NCI-H1105 treated with DMSO at 0.1 percent for 48 hours (cell line): ENCODE measurements at regions not wholly inside any gene's neighbourhood (a gene's known extent, or its start where the extent isn't known, plus 50 kb on each side); places are given as distances from the start of the nearest gene placed in this dataset.
"Not testable (repeated sequence)": the region's sequence is repeated elsewhere in the genome, so short reads cannot be mapped to it uniquely, and the experiment has no call there.

Source experiments
- DNase-seq: peaks from one replicate; lab custom pipeline; 2025; lab: John Stamatoyannopoulos, UW

DNA sequence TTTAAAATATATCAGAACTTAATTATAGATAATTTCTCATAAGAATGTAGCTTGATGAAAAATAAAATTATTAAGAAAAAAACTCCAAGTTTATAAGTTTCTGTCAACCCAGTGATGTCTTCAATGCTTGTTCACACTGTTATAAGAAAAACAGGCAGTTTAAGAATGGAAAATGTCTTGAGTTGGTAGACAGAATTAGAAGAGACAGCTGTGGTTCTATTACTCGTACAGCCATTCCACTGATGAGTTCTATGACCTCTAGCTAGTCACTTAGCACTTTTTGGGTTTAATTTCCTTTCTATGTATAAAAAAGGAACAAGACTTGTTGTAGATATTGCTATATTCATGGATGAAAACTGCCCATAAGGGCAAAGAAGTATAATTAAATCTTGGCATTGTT lies 1013.1 kb upstream of the ATXN8OS start:
- no peak for DNase-seq

DNA sequence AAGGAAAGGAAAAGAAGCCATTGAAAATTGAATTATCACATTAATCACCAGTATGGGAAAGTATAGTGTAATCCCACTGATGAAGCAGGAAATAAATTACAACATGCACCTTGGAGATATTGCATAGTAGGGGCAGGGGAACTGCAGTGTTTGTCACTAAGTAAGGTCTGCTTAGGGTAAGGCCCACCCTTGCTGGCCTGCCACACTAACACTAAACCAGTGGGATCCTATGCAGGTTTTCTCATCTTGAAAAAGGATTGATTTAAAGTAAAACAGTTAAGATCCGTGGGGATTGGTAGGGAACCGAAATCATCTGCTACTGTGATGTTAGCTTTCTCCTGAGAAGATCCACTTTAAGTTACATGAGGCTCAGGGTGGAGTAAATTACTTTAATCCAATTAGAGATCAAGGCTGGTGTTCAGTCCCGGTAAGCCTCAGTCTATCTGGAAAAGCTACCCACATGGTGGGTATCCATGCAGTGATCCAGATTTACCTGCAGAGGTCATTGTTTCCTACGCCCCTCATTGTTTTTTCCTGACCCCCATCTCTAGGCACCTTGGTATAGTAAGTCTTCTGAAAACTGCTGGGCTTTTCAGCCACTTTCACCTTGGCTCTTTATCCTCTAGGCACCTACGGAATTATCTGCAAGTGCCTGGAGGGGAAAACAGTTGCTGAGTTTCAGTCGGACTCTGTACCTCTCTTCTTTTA lies 1014.9 kb upstream of the ATXN8OS start:
- DNase-seq, result no peak

DNA sequence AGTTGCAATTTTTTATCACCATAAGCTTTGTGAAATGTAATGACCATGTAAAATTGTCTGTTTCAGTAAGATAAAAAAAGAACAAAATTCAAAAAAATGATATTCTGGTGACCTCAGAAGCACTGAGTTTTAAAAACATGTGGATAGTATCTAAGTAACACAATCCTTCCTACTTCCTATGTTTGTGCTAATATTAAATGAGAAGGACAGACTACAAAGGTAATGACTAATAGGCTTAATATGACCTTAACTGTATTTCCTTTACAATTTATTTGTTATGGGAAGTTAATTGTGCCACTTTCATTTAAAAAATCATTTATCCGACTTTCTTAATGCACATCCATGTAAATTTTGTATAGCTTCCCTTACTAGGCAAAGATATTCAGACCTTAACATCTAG lies 1030.4 kb upstream of the ATXN8OS start:
- DNase-seq, result no peak

DNA sequence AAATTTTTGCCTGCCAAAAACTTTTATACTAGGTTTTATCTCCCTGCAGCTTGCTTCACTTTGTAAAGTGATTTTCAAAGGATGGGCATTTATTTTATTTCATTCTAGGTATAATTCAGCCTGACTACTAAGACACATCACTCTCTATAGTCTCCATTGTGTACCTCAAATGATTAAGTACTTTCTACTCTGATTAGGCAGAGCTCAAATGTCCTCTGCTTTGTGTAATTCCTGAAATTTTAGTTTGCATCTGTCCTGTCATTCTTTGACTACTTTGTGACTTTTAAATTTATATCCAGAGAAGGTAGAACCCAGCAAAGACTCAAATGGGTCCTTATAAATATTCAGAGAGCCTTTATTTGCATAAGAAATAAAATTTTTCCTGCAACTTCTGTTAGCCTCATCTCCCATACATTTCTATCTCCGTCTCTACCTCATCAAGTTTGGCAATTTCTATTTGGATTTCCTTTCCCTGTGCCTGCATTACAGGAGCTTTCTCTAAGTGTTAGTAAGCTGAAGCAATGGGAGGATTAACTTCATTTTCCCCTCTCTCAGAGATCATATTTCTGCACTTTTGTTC lies 1038.0 kb upstream of the ATXN8OS start:
- DNase-seq, result no peak

DNA sequence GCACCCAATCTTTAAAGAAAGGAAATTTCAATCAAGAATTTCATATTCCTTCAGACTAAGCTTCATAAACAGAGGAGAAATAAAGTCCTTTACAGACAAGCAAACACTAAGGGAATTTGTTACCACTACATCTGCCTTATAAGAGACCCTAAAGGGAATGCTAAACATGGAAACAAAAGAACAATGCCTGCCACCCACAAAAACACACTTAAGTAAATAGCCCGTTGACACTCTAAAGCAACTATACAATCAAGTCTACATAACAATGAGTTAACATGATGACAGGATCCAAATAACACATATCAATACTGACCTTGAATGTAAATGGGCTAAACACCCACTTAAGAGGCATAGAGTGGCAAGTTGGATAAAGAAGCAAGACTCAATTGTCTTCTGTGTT lies 1056.9 kb upstream of the ATXN8OS start:
- DNase-seq, result no peak

DNA sequence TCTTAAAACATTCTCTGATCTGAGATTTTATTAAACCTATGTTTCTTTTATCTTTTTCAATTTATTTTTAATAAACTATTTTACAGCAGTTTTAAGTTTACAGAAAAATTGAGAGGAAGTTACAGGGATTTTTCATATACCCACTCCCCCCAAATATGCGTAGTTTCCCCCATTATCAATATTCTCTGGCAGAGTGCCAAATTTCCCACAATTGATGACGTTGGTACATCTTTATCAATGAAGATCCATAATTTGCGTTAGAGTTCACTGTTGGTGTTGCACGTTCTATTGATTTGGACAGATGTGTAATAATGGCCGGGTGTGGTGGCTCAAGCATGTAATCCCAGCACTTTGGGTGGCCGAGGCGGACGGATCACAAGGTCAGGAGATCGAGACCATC lies 1063.0 kb upstream of the ATXN8OS start:
- no peak for DNase-seq

DNA sequence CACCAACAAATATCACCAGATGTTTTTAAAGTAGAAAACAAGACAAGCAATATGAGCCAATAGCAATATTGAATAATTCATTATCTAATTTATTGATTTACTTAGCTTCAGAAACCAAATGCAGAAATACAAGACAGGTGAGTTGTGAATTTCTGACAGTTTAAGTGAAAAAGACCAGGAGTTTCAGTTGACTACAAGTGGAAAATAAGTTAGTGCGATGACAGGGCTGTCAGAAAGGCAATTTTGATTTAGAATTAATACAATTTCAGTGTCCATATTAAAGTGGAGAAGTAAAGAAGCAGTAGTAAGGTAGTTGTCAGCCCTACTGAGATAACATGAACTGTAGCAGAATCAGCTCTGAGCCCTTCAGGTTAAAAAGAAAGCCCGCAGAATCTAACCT lies 1066.7 kb upstream of the ATXN8OS start:
- no peak for DNase-seq

DNA sequence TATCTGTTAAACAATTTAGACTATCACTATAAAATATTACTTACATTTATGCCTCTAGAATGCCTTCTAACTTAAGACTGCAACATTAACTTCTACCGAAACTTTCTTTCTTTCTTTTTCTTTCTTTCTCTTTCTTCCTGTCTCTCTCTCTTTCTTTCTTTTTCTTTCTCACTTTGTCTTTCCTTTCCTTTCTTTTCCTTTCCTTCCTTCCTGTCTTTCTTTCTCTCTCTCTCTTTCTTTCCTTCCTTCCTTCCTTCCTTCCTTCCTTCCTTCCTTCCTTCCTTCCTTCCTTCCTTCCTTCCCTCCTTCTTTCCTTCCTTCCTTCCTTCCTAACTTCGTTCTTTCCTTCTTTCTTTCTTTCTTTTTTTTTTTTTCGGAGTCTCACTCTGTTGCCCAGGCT lies 1071.9 kb upstream of the ATXN8OS start:
- DNase-seq, result no peak

DNA sequence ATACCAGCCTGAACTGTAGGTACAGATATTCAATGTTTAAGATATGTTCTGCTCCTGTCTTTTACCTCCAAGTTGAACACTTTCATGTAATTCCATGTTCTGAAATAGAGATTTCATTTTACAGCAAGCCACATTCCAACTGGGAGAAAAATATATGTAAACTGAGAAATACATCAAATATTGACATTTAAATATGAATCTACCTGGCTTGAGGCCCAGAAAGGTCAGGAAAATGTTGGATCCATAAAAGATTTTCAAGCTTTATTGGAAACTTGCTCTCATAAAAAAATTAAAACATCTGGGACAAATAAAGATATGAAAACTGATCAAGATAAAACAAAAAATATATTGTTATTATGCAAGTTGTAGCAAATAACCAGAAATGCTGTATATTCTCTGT lies 1078.7 kb upstream of the ATXN8OS start:
- no peak for DNase-seq

DNA sequence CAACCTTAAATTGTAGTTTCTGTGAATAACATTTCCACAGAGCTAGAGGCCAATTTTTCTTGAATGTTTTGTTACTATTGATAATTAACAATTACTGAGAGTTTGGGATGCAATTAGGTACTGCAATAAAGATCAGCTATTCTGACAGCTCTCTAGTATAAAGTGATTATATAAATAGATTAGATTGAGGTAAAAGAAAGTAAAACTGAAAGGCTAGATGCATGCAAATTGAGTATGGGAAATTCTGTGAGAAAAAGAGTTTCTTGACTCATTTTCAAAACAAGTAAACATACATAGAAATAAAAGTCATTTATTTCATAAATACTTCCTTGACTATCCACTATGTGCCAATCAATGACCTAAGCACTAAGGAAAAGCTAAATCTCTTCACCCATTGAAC lies 1087.5 kb upstream of the ATXN8OS start:
- no peak for DNase-seq

DNA sequence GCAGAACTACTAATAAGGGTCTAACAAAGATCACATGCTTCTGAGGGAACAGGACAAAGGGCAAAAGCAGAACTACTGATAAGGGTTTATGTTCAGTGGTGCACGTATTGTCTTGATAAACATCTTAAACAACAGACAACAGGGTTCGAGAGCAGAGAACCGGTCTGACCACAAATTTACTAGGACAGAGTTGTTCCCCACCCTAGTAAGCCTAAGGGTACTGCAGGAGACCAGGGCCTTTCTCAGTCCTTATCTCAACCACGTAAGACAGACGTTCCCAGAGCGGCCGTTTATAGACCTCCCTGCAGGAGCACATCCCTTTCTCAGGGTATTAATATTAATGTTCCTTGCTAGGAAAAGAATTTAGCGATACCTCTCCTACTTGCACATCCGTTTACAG lies 1089.5 kb upstream of the ATXN8OS start:
- not testable (repeated sequence) for DNase-seq

DNA sequence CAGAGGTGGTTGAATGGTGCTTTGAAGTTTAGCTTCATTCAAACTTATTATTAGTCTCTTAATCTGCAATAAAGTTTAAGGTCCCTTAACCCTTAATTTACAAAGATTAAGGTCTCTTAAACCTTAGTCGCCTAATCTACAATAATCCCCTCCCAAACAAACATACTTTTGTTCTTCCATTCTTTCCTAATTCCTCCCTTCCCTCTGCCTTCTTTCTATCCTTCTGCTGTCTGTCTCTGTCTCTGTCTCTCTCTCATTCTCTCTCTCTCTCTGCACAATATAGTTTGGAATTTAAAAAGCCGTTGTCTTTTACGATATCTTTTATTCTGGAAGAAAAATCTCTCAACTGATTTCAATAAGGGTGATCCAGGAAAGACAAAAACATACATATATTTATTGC lies 1096.8 kb upstream of the ATXN8OS start:
- no peak for DNase-seq

DNA sequence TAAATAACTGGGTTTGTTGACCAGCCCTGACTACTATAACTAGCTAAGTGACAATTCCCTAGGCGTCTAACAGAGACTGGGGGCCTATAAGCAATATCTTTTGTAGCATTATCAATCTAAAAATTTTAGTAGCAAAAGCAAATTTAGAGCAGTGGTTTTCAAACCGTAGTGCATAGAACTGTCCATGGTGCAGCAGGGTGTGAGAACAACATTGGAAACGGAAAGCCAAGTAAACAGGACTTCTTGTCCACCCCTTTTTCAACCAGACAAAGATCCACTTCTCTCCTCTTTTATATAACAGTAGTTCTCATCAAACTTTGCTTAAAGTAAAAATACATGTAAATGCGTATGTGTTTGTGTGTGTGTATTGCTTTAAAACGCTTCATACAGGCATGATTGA lies 1099.1 kb upstream of the ATXN8OS start:
- DNase-seq, result no peak

DNA sequence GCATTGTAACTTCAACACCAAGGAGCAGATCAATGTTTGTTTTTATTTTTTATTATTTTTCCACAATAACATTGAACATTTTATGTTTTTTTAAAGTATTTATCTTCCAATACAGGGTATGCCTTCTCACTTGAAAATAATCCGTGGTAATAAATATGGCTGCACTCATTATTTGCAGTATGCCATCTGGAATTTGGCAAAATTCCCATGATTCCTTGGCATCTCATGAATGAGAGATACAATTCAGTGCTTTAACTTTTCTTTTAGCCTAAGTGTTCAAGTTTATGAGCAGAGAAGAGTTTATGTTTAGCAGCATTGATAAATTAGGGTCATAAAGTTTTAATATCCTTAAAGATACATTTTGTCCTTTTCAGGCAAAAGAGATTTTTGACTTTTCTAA lies 1109.6 kb upstream of the ATXN8OS start:
- no peak for DNase-seq

DNA sequence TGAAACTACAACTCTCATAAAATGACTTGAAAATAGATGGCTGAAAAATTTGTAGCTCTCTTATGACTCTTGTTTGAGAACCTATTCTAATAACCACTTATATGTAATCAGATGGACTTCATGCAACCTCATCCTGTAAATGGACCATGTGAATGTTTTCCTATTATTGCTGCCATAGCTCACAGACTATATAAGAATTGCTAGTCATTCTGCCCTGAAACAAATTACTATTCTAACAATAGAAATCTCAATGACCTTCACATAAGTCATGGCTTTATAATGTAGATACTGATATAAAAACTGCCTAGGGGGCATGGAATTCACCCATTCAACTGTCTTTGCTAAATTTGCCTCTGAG lies 1111.0 kb upstream of the ATXN8OS start:
- DNase-seq, result no peak

DNA sequence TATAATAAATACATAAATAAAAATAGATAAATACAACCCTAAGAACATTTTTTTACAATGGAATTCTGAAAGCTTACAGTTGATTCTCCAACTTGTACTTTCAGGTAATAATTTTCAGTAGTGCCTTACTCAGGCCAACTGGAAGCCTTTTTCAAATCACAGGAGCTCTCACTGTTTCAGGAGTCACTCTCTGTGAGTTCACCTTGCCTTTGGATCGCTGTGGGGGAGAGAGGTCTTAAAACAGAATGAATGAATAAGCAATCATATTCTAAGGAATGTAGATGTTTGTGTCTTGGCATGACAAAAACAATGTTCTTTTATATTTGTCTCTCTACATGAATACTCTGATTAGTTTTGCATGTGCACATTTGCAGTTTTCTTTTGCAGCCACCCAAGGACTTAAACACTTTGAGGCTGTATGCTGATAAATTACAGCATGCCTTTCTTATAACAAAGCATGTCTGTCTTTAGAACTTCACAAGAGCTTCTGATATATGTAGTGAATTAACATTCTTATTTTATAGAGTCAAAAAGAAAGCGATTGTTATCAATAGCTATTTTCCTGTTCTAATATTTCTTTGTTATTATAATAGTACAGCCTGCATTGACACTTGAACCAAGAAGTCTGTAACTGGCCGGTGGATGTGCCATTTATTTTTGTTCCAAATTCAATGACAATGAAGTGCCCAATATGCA lies 1111.5 kb upstream of the ATXN8OS start:
- DNase-seq, result no peak

DNA sequence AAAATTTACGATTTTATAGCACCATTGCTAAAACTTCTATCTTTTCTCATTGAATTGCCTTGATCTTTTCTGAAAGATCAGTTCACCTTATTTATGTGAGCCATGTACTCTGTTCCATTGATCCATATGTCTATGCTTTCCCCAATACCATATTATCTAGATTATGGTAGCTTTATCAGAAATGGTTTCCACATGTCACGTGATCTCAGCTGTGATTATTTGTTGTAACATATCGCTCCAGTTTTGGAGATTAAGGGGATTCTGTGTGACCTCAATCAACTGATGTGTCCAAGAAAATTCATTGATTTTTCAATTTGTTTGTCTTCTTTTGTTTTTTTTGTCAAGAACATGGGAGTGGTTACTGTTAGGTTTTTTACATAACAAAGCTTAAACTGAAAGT lies 1114.5 kb upstream of the ATXN8OS start:
- DNase-seq, result no peak

DNA sequence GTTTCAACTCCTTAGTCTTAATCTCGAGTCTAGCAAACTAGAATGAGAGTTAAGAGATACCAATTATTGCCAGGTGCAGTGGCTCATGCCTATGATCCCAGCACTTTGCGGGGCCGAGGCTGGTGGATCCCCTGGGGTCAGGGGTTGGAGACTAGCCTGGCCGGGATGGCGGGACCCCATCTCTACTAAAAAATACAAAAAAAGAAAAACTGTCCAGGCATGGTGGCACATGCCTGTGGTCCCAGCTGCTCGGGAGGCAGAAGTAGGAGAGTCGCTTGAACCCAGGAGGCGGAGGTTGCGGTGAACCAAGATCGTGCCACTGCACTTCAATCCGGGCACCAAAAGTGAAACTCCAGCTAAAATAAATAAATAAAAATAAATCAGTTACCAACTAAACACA lies 1119.5 kb upstream of the ATXN8OS start:
- no peak for DNase-seq

DNA sequence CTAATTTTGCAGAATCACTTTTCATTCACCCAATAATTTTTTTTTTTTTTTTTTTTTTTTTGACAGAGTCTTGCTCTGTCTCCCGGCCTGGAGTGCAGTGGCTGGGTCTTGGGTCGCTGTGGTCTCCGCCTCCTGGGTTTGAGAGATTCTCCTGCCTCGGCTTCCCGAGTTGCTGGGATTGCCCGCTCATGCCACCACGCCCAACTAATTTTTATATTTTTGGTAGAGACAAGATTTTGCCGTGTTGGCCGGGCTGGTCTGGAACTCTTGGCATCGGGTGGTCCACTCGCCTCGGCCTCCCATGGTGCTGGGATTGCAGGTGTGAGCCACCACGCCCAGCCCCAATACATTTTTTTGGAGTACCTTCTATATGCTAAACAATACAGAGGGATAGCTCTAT lies 1120.0 kb upstream of the ATXN8OS start:
- no peak for DNase-seq

DNA sequence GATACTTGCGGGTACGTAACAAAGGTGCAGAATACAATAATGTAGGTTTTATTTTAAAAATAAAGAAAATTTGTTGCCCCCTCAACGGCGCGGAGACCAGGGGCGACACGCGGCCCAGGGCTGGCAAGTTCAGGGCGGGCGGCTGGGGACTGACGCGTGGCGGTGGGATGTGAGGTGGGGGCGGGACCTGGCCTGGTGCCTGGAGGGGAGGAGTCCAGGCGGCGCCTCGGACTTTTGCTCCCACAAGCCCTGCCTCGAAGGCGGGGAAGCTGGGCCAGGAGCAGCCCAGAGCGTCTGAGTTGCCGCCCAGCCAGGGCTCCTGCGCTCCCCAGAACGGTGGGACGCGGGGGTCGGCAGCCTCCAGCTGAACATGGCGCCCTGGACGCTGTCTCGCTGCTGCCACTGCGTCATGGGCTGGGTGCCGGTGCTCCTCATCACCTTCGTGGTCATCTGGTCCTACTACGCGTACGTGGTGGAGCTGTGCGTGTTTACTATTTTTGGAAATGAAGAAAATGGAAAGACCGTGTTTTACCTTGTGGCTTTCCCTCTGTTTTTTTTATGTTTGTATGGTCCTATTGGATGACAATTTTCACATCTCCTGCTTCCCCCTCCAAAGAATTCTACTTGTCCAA lies 1122.8 kb upstream of the ATXN8OS start:
- no peak for DNase-seq

DNA sequence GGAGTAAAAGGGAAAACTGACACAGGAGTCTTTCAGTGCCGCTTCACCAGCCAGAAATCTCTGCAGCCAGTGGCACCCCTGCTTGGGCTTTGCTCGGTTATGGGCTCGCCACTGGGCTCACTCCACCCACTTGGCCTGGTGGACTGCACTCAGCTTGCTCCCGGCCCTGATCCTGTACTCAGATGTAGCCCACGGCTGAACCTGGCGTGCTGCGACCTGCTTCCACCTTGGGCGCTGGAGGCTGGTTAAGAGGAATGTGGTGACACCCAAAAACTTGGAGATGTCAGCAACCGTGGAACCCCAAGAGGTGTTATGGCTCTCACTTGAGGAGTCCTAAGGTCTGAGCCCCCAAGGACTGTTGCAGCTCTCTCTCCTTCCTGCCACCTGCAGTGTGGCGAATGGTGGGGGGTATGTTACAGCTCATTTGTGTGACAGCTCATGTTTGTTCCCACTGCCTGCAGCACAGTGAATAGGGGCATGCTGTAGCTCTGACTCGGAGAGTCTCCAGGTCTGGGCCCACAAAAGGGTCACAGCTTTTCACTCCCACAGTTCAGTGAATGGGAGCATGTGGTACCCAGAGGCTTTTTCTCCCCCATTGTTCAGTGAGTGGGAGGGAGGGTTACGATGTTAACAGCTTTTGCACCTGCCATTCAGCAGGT lies 1124.5 kb upstream of the ATXN8OS start:
- DNase-seq, result no peak

DNA sequence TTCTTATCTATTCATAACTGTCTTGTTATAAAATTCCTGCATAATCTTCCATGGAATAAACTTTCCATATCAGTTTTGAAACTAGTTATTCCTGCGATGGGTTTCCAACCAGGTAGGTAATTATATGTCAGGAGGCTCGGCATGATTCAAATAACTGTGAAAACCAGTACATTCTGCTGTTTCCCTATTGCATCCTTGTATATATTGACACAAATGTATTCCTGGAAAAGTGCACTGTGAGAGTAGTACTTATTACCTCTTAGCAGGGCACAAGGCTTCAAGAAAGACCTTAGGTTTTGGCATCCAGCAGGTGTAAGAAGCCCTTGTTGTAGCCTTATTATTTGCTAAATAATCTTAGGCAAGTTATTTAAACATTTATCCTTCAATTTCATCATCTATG lies 1131.3 kb upstream of the ATXN8OS start:
- no peak for DNase-seq

DNA sequence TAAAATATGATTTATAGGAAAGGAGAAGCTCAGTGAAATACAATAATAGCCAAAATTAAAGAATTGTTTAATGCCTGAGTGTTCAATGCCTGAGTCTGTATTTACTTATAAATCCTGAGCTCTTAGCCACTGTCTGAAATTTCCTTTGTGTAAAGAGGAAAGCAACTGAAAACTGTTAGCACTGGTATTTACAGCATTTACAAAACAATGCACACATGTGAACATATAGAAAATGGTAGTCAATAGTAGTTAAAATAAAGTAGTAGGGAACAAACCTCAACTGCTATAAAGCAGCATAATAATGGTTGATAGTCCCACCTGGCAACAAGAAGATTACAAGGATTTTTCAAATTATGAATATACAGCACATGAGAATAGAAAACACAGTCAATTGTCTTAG lies 1137.1 kb upstream of the ATXN8OS start:
- no peak for DNase-seq
